NK-92 treated with Interleukin-12 subunit alpha and Interleukin-12 subunit beta, amount 100 ng/mL, for 24 hours (cell line): ENCODE measurements at regions not wholly inside any gene's neighbourhood (a gene's known extent, or its start where the extent isn't known, plus 50 kb on each side); places are given as distances from the start of the nearest gene placed in this dataset.

Experiments
- DNase-seq: peaks from one replicate; lab custom pipeline; 2025; lab: John Stamatoyannopoulos, UW

- DNase-seq, result no peak
Observed at GRCh38 chr20:23279836-23280235, 70.8 kb upstream of the NXT1 start.

- DNase-seq, result peak; percentile 31
Observed at GRCh38 chr20:23278172-23278571, 72.4 kb upstream of the NXT1 start.

- DNase-seq, result no peak
Observed at GRCh38 chr20:23277316-23277715, 73.3 kb upstream of the NXT1 start.

GRCh38 chr20:23273776-23274175 is 76.8 kb upstream of the NXT1 start:
- DNase-seq, result no peak

- no peak for DNase-seq
Observed at GRCh38 chr20:23272176-23273029, 78.2 kb upstream of the NXT1 start.

GRCh38 chr20:23270382-23270911 is 80.1 kb upstream of the NXT1 start:
- no peak for DNase-seq

- DNase-seq, result no peak
Observed at GRCh38 chr20:23269954-23270353, 80.6 kb upstream of the NXT1 start.

GRCh38 chr20:23268792-23269354 is 81.7 kb upstream of the NXT1 start:
- no peak for DNase-seq

GRCh38 chr20:23267909-23268308 is 82.7 kb upstream of the NXT1 start:
- no peak for DNase-seq

GRCh38 chr20:23266530-23267398 is 83.8 kb upstream of the NXT1 start:
- DNase-seq, result no peak

- DNase-seq, result no peak
Observed at GRCh38 chr20:23265226-23265625, 85.4 kb upstream of the NXT1 start.

- DNase-seq, result no peak
Observed at GRCh38 chr20:23264545-23264944, 86.0 kb upstream of the NXT1 start.

GRCh38 chr20:23260181-23260840 is 90.3 kb upstream of the NXT1 start:
- DNase-seq, result no peak

- no peak for DNase-seq
Observed at GRCh38 chr20:23258747-23259121, 91.9 kb upstream of the NXT1 start.

- no peak for DNase-seq
Observed at GRCh38 chr20:23257848-23258746, 92.5 kb upstream of the NXT1 start.

GRCh38 chr20:23257106-23257761 is 93.4 kb upstream of the NXT1 start:
- DNase-seq, result no peak

- no peak for DNase-seq
Observed at GRCh38 chr20:23255716-23256385, 94.7 kb upstream of the NXT1 start.

GRCh38 chr20:23255106-23255505 is 95.5 kb upstream of the NXT1 start:
- DNase-seq, result no peak

- no peak for DNase-seq
Observed at GRCh38 chr20:23254505-23254904, 96.1 kb upstream of the NXT1 start.

GRCh38 chr20:23254034-23254433 is 96.6 kb upstream of the NXT1 start:
- DNase-seq, result no peak
